NCI-H748 (cell line): ENCODE measurements at regions not wholly inside any gene's neighbourhood (a gene's known extent, or its start where the extent isn't known, plus 50 kb on each side); places are given as distances from the start of the nearest gene placed in this dataset.

ENCODE experiments used
- DNase-seq: peaks from one replicate; lab custom pipeline; 2025; ENCODE audit not compliant: unreplicated experiment; lab: John Stamatoyannopoulos, UW

DNA sequence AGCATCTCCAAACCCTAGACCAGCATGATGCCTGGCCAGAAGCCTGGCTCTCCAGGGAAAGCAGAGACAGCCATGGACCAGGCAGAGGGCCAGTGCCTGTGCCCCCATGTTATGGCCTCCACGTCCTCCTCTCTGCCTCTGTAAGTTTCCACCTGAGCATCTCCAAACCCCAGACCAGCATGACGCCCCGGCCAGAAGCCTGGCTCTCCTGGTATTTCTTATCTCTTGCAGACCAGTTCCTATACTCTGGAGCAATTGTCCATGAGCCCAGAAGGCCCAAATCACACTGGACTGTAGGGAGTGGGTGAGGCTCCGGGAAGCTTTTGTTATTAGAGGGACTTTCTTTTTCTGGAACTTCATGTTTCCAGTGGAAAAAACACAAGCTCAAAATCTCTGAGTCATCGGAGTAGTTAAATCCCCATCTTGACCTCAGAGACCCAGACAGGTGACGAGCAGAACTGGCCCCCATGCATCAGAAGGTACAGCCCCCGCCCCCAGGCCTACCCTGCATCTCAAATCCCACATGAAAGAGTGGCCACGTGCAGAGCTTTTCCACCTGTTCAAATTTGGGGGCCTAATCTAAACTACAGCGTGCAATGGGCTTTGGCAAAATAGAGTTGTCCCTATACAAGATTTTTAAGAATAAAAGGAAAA, 110.2 kb upstream of the FOXQ1 start:
- DNase-seq, result no peak

DNA sequence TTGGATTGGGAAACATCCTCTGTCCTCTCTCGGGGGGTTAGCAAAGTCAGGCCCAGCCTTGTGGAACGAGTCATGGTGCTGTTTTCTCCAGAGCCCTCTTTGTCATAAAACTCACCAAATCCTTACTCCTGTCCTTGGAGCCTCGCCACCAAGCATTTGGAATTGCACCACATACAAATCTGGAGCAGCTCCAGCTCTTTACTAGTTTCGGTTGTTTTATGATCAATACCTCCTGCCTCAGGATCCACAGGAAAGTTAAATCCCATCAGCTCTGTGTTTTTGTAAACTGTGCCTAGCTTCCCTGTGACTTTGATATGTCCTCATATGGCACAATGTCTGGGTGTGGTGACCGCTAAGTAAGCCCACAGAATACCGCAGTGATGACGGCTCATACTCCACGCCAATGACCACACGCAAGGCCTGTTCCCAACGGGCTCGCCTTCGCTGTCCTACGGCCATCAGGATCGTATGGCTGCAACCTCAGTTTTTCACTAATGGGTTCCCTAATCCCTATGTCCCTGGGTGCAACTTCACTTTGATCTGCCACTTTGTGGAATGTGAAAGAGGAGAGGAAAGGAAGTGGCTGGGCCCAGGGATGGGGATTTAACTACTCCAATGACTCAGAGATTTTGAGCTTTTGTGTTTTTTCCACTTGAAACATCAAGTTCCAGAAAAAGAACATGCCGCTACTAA, 111.3 kb upstream of the FOXQ1 start:
- DNase-seq, result no peak

DNA sequence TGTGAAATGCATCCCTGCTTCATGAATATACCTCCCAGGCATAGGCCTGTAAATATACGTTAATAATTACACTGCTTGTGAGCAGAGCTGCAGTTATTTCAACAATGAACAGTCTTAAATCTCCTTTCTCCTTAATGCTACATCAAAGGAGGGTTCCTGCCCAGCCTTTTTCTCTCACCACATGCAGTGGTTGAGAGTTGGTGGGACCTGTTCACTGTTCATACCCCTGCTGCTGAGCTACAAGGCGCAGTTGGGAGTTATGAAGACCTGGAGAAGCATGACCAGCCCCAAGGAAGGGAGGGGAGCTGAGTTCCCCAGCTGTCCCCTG, 111.9 kb upstream of the FOXQ1 start:
- no peak for DNase-seq

DNA sequence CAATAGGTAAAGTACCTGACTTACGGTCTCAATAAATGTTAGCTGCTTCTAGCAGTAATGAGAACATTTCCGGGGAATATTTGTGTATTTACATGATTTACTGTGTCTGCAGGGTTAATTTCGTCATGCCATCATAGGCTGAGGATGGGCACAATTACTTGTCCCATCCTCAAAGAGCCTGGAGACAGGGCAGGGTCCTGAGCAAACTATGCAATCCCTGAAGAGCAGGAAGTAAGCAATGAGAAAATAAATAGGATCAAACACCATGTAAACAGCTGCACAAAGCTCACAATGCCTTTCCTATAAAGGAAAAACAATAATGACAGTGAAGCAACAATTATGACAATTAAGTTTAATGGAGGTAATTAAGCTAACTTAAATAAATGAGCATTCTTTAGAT, 114.6 kb upstream of the FOXQ1 start:
- DNase-seq, result peak; percentile 35

DNA sequence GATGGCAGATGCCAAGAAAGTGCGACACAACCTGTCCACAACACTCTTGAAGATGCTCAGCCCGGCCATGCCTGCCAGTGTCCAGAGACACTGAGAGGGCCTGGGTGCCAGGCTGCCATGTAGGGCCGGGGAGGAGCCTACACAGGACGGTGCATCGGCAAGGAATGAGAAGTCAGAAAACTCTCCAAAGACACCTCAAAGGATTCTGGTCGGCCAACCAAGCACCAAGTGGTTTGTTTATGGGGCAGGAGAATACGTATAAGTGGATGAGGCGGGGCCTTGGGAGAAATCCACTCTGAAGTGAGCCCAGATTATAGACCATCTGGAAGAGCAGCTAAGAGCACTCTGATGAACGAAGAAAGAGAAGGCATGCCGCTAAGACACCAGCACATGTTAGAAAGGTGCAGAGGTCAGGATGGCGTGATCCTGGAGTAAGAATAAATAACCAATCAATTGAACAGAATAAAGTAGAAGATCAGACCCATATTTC, 120.7 kb upstream of the FOXQ1 start:
- no peak for DNase-seq

DNA sequence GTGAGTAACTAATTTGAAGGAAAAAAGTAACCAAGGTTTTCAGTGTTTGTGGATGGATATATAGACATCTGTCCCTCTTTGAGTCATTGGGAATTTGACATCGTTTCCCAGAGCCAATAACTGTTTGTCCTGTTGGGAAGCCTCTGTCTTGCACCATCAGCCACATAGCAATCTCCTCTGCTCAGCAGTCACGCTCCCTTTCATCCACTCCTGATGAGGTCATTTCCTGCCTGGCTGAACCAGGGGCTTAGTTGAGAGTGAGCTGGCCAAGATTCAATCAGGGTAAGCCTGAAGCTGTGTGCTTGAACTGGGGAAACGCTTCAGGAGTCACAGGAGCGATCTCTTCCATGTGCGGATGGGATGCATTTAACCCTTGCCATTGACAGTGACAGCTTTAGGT, 121.5 kb upstream of the FOXQ1 start:
- DNase-seq, result no peak

DNA sequence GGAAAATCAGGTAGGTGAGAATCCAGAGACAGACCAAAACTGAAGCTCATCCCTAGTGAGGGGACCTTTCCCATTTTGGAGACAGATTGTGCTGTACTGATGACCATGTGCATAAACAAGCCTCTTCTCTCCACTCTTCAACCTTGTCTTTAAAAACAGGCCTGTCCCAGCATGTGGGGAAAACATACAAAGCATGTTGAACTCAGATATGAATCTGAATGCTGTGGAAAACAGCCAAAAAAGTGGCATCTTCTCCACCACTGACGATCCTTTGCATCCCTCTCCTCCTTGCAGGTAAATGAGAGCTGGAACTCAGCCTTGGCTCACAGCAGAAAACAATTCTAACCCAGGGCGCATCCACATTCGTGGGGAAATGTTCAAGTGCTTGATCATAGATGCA, 123.7 kb upstream of the FOXQ1 start:
- no peak for DNase-seq

DNA sequence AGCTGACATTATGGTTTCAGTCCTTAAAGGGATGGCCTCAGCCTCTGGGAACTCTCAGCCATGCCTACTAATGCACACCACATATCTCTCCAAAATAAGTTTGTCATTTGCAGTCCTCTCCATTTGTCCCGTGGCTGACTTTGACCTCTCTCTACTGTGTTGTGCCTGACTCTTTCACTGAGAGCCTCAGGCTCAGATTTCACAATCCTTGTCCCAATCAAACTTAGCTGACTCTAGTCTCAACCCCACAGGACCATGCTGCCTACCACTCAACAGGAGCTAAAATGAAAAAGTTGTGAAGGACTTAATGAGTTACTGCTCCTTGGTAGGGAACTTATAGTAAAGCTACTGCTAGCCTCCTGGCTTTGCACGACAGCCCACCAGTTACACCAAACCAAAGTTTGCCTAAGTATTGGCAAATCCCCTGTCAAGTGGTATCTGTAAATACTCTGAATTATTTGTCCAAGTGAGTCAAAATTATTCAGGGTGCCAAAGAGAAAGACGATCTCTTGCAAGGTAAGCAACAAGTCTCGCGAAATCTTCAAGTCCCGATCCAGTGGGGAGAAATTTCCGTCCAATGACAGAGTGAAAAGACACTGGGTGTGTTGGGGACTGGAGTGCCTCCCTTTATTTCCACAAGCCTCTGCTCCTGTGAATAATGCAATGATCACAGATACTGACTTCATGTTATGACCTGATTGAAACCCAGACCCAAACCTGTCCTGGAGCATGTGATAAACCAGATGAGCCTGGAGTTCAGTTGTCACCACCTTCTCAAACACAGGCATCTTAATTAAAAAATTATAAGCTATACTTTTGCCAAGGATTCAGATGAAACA, 124.4 kb upstream of the FOXQ1 start:
- DNase-seq, result no peak

DNA sequence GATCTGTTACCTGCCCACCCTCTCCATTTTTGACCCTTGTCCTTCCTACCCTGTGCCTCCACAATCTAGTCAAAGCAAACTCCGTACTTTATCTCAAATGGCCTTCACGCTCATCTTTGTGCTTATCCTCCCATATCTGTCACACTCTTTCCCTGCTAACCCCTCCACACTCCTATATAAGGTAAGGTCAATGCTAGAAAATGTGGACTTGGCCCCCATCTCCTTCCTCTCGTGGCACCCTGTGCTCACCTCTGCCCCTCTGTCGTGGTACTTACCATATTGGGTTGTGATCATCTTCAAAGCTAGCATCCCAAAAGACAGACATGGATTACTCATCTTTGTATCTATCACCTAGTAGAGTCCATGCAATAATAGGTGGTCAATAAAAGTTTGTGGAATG, 127.6 kb upstream of the FOXQ1 start:
- no peak for DNase-seq

DNA sequence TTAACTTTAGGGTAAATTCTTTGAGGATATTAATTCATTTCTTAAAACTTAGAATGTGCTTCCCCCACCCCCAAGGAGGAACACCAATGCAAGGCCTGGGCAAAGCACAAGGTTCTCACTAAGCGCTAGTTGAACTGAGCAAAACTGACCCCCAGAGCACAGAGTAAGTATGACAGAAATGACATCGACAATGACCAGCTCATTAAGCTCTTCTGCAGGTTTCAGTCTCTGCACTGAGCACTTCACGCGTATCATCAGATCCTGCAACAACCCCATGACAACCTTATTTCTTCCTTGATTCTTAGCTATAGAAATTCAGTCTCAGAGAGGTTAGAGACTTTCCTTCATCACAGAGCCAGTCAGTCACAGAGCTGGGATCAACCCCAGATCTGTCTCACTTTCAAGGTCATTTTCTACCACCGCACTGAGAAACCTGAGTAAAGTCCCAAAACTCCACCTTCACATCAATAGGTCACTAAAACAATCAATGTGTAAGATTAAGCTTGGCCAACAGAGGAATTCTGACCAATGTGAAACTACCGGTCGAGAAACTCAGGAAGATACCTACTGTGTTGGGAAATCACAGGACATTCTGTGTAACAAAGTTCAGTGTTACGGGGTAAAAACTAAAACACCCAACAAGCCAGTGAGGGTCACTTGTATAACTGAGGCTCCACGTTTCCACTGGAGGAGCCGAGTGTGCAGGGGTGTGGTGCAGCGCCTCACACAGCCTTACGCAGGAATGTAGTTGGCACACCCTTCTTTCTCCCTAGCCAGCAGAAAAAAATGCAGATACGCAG, 129.0 kb upstream of the FOXQ1 start:
- no peak for DNase-seq

DNA sequence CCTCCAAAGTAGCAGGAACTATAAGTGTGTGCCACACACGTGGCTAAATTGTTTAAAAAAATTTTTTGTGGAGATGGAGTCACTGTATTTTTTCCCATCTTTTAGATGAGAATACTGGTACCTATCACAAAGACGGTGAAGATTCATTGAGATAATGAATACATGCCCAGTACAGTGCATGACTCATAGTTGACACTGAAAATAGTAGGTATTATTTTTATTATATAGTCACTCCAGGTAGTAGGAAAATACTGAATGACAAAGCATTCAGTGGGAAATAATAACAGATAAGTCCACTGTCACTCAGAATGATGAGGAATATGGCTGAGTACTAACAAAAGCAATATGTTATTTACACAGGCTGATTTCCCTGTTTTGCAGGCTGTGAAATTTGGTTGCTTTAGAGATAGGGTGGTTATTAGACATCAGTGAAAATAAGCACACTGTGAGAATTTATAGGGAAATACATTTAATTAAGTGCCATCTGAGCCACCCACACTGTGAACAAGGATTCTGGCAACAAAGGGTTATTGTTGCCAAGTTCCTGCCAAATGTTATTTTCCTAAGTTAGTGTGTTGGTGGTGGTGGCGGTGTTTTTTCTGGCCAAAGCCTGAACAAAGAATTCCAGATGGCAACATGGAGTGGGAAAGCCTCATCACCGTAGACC, 129.8 kb upstream of the FOXQ1 start:
- DNase-seq, result no peak

DNA sequence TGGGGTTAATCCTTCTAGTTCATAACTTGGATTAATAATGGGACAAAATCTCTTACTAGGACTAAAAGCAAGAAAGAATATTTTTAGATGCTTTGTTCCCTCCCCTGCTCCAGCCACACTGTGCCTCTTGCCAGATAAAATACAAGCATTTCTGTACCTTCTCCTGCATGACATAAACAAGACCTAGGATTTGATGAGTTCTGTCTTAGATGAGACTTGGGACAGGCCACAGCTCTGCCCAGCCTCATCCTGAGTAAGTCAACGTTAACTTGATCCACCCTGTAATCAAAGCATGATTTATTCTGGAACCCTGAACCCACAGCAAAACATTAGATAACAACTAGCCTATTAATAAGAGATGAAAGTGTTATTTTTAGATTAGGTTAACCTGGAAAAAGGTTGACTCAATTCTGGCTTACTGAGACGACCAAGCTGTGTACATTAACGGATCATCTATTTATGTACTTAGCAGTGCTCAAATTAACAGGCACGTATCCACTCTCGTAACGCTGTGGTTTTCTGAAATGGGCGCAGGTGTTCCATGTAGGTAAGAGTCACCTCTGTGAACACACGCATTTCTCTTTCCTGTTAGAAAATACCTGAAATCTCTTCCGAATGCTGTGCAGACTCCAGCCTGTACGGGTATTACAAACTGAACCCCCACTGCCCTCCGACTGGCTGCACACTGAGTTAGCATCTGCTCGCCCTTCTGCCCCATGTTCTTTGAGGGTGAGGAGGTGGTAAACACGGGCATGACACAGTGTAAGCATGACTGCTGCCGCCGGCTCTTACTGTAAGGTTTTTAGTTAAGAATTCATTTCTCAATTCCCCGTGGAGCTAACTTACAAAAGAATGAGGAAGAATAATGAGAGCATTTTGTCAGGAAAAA, 132.1 kb upstream of the FOXQ1 start:
- DNase-seq, result peak; percentile 64

DNA sequence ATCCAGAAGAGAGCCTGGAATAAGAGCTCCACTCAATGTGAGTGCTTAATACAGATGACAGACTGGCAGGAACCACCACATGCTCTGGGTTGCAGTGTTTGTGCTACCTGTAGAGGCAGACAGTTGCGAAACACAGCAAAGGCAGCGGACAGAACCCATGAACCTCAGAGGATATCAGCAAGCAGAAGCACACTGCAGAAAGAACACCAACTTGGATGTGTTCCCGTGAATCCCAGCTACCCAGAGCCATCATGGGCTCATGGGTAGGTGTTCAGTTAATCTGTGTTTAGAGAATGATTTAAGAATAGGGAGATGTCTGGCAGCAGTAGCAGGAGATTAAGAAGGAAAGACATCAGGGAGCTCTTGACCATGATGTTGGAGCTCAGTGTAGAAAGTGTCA, 133.3 kb upstream of the FOXQ1 start:
- DNase-seq, result no peak

DNA sequence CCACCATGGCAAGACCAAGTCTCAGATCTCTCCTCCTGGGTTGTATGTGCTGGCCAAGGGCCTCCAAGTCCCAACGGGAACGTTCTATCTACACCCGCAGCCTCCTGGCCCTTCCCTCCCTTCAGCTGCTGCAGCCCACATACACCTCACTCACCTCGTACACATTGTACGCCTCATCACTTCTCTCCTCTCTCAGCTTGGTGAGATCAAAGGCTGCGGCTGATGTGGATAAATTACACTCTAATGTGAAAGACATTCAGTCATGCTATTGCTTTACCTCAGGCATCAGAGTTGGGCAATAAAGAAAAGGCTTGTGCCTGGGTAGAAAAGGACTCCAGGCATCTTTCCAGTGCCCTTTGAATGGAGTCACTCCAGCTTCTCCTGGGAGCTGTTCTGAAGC, 135.3 kb upstream of the FOXQ1 start:
- no peak for DNase-seq

DNA sequence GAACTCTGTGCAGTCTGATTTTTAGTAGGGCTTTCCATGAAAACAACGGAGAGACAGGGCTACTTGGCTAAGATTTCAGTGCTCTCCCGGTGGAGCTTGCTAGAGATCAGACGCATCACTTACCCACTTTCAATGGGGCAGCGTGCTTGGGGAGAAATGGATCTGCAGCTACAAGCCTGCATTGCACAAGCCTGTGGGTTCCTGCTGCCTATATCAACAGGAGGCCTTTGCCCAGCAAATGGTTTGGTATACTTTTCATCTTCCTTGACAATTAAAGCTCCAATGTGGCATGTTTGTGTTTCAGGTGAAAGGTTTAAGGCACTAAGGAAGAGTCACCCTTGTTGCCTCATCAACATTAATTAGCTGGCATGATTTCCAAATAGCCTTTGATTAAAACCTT, 136.0 kb upstream of the FOXQ1 start:
- DNase-seq, result no peak

DNA sequence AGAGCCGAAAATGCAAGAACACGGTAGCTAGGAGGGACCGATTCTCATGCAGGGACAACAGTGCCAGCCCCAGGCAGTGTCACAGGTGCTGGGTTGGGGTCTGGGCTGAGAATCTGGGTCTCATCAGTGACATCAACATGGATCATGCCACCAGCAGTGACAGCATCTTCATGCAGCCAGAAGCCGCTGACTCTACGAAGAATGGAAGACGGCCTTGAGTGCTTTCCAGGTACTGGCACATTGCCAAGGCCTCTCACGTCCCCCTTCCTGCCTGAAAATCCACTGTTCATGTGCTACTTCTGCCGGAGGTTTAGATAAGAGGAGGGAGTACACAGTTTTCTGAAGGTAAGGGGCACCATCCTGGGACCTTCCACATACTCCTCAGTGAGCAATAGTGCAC, 141.1 kb upstream of the FOXQ1 start:
- peak; percentile 57 for DNase-seq

DNA sequence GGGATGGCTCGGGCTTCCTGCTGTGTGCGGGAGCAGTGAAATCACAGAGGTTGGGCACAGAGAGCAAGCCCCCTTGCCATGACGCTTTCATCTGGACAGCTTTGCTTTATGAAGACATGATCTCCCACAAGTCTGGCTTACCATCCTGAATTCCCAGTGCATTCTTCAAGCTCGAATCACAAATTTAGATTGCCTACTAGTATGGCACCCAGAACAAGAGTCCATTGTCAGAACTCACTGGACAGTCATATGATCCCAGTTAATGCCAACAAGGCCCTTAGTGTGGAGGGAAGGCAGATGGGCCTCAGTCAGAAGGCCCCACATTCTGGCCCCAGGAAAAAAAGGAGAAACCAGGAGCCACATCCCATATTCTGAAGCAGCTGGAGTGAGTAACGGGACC, 147.3 kb upstream of the FOXQ1 start:
- no peak for DNase-seq

DNA sequence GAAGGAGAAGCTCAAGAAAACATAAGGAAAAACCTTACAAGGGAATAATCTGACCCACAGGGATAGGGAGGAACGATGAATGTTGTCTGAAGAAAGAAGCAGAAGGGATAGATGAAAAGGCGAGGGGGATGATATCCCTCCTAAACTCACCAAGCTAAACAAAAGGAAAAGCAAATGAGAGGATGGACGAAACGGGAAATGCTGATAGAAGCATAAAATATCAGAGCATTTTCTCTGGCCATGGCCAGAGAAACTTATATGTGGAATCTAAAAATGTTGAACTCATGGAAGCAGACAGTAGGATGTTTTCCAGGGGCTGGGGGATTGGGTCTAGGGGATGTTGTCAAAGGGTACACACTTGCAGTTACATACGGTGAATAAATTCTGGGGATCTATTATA, 148.4 kb upstream of the FOXQ1 start:
- no peak for DNase-seq

DNA sequence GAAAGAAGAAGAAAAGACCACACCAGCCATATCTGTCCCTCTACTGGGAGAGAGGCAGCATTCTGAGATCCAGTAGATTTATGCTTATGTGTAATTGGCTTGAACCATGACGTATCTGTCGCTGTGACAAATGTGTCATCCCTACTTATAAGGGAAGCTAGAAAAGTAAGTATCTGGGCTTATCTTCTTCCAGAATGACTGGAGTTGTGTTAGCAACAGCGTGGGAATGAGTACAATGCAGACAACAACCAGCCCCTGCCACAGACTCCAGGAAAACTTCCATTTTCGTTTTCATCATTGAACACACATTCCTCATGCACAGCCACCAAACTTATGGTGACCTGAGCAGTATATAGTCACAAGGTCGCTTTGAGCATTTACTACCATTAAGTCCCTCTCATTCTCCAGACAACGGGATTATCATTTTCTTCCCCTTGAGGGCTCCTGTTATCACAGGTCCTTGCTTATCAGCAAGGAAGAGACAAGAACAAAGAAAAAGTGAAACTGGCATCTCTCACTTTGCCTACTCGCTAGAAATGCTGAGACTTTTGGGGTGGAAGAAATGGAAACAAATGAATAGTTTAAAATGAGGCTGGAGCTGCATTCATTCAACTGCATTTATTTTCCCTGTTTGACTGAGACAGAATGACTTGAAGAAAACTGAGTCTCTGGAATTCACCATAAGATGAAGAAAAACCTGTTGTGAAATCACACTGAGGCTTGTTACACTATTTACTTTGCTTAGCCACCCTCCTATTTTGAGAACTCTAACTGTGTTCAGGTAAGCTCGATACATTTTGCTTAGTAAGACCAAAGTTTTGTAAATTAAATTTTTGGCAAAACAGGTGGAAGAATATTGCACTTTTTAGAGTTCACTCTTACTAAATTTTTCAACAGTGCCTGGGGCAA, 149.3 kb upstream of the FOXQ1 start:
- no peak for DNase-seq
